G401.6 (cell line): ENCODE measurements at regions not wholly inside any gene's neighbourhood (a gene's known extent, or its start where the extent isn't known, plus 50 kb on each side); places are given as distances from the start of the nearest gene placed in this dataset.

Experiments
- FAIRE-seq: peaks from 2 replicates; lab custom pipeline; 2012; peaks lifted over from hg19 to GRCh38; lab: Jason Lieb, UNC

- FAIRE-seq, result no peak
Measured at GRCh38 chr4:74878323-74878722, 54.6 kb upstream of the PARM1 start.

DNA sequence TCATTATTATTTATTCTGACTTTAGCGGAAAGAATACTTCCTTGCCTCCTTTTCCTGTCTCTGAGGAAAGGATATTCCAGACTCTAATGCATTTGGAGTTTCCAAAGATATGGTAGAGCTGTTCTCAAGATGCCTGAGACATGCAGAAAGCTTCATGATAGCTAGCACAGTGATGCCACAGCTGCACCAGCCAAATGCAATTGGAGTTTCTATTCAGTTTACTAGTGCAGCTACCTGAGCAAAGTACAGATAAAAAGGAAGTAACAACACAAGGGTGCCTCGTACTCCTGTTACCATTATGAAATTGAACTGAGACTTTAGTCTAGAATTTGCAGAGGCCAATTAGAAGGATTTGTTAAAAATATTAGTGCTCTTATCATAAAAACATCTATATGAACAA is 57.5 kb upstream of the PARM1 start:
- no peak for FAIRE-seq

- FAIRE-seq, result peak; percentile 88
Measured at GRCh38 chr4:74874753-74875367, 58.1 kb upstream of the PARM1 start.

DNA sequence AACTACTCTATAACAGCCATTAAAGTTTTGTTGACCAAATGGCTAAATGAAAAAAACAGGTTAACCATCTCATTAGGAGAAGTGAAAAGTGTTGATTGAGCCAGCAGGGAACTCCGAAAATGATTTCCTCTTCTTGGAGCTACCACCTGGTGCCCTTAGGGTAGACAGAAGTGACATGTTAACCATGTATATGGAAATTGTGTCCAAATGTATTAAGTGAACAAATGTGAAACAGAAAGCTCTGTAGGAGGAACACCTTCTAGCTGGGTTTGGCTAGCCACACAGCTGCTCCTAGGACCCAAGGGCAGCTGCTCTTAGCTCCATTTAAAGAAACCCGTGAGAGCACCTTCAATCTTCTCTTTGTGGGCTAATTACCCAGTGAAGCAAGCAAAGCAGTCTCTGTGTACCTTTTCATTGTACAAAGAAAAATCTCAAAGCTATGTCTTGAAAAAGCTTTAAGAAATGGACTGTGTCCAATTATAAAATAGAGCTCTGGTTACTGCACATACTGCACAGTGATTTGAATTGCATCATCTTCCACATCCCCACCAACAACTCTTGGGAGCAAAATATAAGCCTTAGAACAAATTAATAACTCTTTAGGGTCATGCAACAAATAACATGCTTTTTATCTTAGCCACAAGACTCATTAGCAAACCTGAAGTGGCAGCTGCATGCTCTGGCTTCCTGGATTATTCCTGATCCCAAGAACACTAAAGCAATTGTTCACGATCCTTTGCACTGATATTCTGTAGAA is 59.2 kb upstream of the PARM1 start:
- FAIRE-seq, result no peak

- no peak for FAIRE-seq
Measured at GRCh38 chr4:74858921-74859562, 64.7 kb upstream of the BTC start.

- FAIRE-seq, result no peak
Measured at GRCh38 chr4:74855879-74856278, 61.6 kb upstream of the BTC start.

- FAIRE-seq, result no peak
Measured at GRCh38 chr4:74848774-74849173, 54.5 kb upstream of the BTC start.

- FAIRE-seq, result no peak
Measured at GRCh38 chr4:74845834-74846233, 51.5 kb upstream of the BTC start.
